ENCODE measurements at regions not wholly inside any gene's neighbourhood (a gene's known extent, or its start where the extent isn't known, plus 50 kb on each side); places are given as distances from the start of the nearest gene placed in this dataset.

DNA sequence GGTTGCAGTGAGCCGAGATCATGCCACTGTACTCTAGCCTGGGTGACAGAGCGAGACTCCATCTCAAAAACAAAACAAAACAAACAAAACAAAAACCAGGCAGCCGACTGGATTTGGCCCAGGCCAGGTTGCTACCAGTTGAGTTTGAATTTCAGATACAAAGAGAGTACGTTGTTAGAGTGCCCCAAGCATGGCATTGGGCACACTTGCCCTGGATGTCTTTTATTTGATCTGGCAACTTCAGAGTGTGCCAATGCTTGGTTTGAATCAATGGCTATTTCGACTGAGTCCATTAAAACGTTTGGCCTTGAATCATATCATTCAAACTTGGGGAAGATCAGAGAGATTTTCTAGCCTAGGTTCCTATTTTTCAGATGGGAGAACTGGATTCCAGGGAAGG, 213.4 kb upstream of the SHH start:
- no peak for DNase-seq (ENCODE audit: insufficient read length, low spot score)
- FAIRE-seq = no peak
- TF ChIP-seq POU2F2 (IDR thresholded peaks at IDR 0.05; ENCODE audit: low read depth, low read length) = no peak
- TF ChIP-seq POLR2A (IDR thresholded peaks at IDR 0.05; ENCODE audit: low read depth, low read length) = no peak
- no peak for TF ChIP-seq PAX5 (IDR thresholded peaks at IDR 0.05; ENCODE audit: insufficient read depth, low read length, severe bottlenecking)
- TF ChIP-seq TAF1 (IDR thresholded peaks at IDR 0.05; ENCODE audit: low read depth, low read length) = no peak

GRCh38 chr7:156024201-156024600, 211.9 kb upstream of the SHH start:
- no peak for FAIRE-seq
- TF ChIP-seq POLR2A (IDR thresholded peaks at IDR 0.05; ENCODE audit: low read depth, low read length) (no peak), SPI1 (IDR thresholded peaks at IDR 0.05; ENCODE audit: low read depth, low read length) (no peak), TAF1 (IDR thresholded peaks at IDR 0.05; ENCODE audit: low read depth, low read length) (no peak), PAX5 (IDR thresholded peaks at IDR 0.05; ENCODE audit: insufficient read depth, low read length, severe bottlenecking) (no peak), POLR2AphosphoS5 (IDR thresholded peaks at IDR 0.05; ENCODE audit: low read depth, low read length) (no peak), POU2F2 (IDR thresholded peaks at IDR 0.05; ENCODE audit: low read depth, low read length) (no peak)
- no peak for DNase-seq (ENCODE audit: insufficient read length, low spot score)

- FAIRE-seq = no peak
- no peak for TF ChIP-seq SPI1 (IDR thresholded peaks at IDR 0.05; ENCODE audit: low read depth, low read length)
- no peak for TF ChIP-seq TAF1 (IDR thresholded peaks at IDR 0.05; ENCODE audit: low read depth, low read length)
- TF ChIP-seq POLR2A (IDR thresholded peaks at IDR 0.05; ENCODE audit: low read depth, low read length) = no peak
- TF ChIP-seq POU2F2 (IDR thresholded peaks at IDR 0.05; ENCODE audit: low read depth, low read length) = no peak
- TF ChIP-seq PAX5 (IDR thresholded peaks at IDR 0.05; ENCODE audit: insufficient read depth, low read length, severe bottlenecking) = no peak
- TF ChIP-seq POLR2AphosphoS5 (IDR thresholded peaks at IDR 0.05; ENCODE audit: low read depth, low read length) = no peak
- DNase-seq (ENCODE audit: insufficient read length, low spot score) = no peak
These were observed 210.5 kb upstream of the SHH start for GRCh38 chr7:156022483-156023459.

GRCh38 chr7:156021471-156021870, 209.2 kb upstream of the SHH start:
- TF ChIP-seq POLR2AphosphoS5 (IDR thresholded peaks at IDR 0.05; ENCODE audit: low read depth, low read length) (no peak), SPI1 (IDR thresholded peaks at IDR 0.05; ENCODE audit: low read depth, low read length) (no peak), POU2F2 (IDR thresholded peaks at IDR 0.05; ENCODE audit: low read depth, low read length) (no peak), TAF1 (IDR thresholded peaks at IDR 0.05; ENCODE audit: low read depth, low read length) (no peak), POLR2A (IDR thresholded peaks at IDR 0.05; ENCODE audit: low read depth, low read length) (no peak), PAX5 (IDR thresholded peaks at IDR 0.05; ENCODE audit: insufficient read depth, low read length, severe bottlenecking) (no peak)
- no peak for DNase-seq (ENCODE audit: insufficient read length, low spot score)
- no peak for FAIRE-seq

- TF ChIP-seq POLR2AphosphoS5 (IDR thresholded peaks at IDR 0.05; ENCODE audit: low read depth, low read length) = no peak
- no peak for TF ChIP-seq TAF1 (IDR thresholded peaks at IDR 0.05; ENCODE audit: low read depth, low read length)
- TF ChIP-seq PAX5 (IDR thresholded peaks at IDR 0.05; ENCODE audit: insufficient read depth, low read length, severe bottlenecking) = no peak
- no peak for TF ChIP-seq POLR2A (IDR thresholded peaks at IDR 0.05; ENCODE audit: low read depth, low read length)
- TF ChIP-seq SPI1 (IDR thresholded peaks at IDR 0.05; ENCODE audit: low read depth, low read length) = no peak
- TF ChIP-seq POU2F2 (IDR thresholded peaks at IDR 0.05; ENCODE audit: low read depth, low read length) = no peak
- no peak for FAIRE-seq
- no peak for DNase-seq (ENCODE audit: insufficient read length, low spot score)
These were observed 208.3 kb upstream of the SHH start for GRCh38 chr7:156020566-156020965.

DNA sequence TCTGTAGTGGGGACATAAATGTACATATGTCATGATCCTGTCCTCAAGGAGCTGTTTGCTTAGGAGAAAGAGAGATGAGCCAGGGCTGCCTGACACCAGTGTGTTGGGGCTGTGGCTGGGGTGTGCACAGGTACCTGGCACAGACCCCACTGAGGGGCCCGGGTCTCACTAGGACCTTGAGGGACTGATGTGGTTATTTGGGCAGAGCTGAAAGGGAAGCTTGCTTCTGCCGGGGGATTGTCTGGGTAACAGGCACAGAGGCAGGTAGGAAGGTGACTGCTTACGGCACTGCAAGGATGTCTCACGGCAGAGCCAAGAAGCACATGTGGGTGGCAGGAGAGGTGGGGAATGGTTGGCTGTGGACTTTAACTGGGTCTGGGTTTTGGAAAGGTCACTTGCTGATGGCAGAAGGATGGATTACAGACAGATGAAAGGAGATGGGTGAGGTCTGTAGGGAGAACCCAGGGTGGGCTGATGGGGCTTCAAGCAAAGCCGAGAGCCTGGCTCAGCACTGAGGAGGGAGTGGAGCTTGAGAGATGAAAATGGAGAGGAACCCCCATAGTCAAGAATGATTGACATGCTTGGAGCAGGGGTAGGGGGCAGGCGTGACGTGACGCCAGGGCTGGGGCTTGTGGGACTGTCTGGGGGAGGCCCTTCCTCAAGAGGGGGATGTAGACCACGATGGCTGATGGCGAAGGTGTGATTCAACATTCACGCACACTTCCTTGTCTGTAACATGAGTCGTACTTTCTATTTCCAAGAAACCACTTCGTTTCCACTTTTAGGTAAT, 207.7 kb upstream of the SHH start:
- DNase-seq (ENCODE audit: insufficient read length, low spot score) = no peak
- no peak for FAIRE-seq
- TF ChIP-seq POLR2A (IDR thresholded peaks at IDR 0.05; ENCODE audit: low read depth, low read length) (no peak), POU2F2 (IDR thresholded peaks at IDR 0.05; ENCODE audit: low read depth, low read length) (no peak), TAF1 (IDR thresholded peaks at IDR 0.05; ENCODE audit: low read depth, low read length) (no peak), SPI1 (IDR thresholded peaks at IDR 0.05; ENCODE audit: low read depth, low read length) (no peak), PAX5 (IDR thresholded peaks at IDR 0.05; ENCODE audit: insufficient read depth, low read length, severe bottlenecking) (no peak), POLR2AphosphoS5 (IDR thresholded peaks at IDR 0.05; ENCODE audit: low read depth, low read length) (no peak)

DNA sequence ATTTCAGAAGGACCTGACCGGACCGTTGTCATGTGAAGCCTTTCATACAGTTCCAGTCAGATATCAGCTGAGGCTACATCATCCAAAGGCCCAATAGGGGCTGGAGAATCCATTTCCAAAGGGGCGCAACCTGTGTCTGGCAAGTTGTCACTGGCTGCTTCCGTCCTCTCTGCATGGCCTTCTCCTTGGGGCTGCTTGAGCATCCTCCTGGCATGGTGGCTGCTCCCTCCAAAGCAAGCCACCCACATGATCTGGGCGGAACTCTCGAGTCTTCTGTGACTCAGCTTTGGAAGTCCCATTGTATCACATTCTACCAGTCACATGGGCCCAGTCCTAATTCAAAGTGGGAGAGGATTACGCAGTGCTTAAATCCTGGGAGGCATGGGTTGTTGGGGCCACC, 207.0 kb upstream of the SHH start:
- DNase-seq (ENCODE audit: insufficient read length, low spot score) (no peak), FAIRE-seq (no peak)
- no peak for TF ChIP-seq SPI1 (IDR thresholded peaks at IDR 0.05; ENCODE audit: low read depth, low read length)
- TF ChIP-seq POLR2A (IDR thresholded peaks at IDR 0.05; ENCODE audit: low read depth, low read length) = no peak
- TF ChIP-seq POU2F2 (IDR thresholded peaks at IDR 0.05; ENCODE audit: low read depth, low read length) = no peak
- TF ChIP-seq POLR2AphosphoS5 (IDR thresholded peaks at IDR 0.05; ENCODE audit: low read depth, low read length) = no peak
- no peak for TF ChIP-seq TAF1 (IDR thresholded peaks at IDR 0.05; ENCODE audit: low read depth, low read length)
- TF ChIP-seq PAX5 (IDR thresholded peaks at IDR 0.05; ENCODE audit: insufficient read depth, low read length, severe bottlenecking) = no peak

DNA sequence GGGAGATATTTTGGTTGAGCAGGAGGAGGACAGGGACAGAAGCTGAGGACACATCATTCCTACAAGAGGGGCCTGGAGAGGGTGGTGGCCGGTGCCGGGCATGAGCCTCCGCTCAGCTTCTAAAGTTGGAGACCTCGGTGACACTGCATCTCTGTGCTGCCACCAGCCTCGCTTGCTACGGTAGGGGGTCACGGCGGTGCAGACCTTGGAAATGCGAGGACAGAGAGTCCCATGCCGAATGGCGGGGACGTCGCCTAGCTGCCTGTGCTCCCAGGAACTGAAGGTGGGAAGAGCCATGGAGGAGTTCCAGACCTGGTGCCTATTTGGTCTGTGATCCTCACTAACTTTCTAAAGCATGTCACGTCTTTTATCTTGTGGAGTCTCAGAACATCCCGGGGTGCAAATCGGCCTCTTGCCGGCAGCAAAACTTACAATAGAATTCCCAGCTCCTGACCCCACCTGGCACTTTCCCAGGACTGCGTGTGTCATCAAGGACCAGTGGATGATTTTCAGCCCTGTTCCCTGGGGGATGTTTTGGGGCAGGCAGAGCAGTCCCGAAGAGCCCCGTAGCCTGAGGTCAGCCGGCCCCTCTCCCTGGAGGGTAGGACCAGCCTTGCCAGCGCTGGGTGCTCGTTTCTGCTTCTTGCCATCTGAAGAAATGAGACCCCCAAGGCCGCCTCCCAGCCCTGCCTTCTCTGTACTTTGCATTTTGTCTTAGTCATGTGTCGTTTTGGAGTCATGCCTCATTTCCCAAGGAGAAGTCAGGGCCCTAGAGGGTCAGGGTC, 205.8 kb upstream of the SHH start:
- DNase-seq (ENCODE audit: insufficient read length, low spot score) (no peak), FAIRE-seq (no peak)
- no peak for TF ChIP-seq POLR2AphosphoS5 (IDR thresholded peaks at IDR 0.05; ENCODE audit: low read depth, low read length)
- TF ChIP-seq PAX5 (IDR thresholded peaks at IDR 0.05; ENCODE audit: insufficient read depth, low read length, severe bottlenecking) = no peak
- TF ChIP-seq POLR2A (IDR thresholded peaks at IDR 0.05; ENCODE audit: low read depth, low read length) = no peak
- TF ChIP-seq POU2F2 (IDR thresholded peaks at IDR 0.05; ENCODE audit: low read depth, low read length) = no peak
- TF ChIP-seq SPI1 (IDR thresholded peaks at IDR 0.05; ENCODE audit: low read depth, low read length) = no peak
- TF ChIP-seq TAF1 (IDR thresholded peaks at IDR 0.05; ENCODE audit: low read depth, low read length) = no peak
